WTC11 (cell line): ENCODE measurements at regions not wholly inside any gene's neighbourhood (a gene's known extent, or its start where the extent isn't known, plus 50 kb on each side); places are given as distances from the start of the nearest gene placed in this dataset.

ENCODE experiments used
- ATAC-seq: fragments of 200-7000 bp; cut with Tn5 transposase; 2 replicates; pipeline ENCODE4 v1.10.0; 2021; ENCODE audit warnings: mild to moderate bottlenecking, moderate library complexity
- CTCF ChIA-PET: fragments of 300-600 bp; sonication (Branson Sonifier 250); formaldehyde crosslinking; loops from one replicate; lab custom pipeline; 2021; ENCODE audit warnings: antibody characterized with exemption; lab: Charles Lee
- POLR2A ChIA-PET: fragments of 350-600 bp; sonication (Branson Sonifier 250); formaldehyde crosslinking; loops from one replicate; lab custom pipeline; 2021; ENCODE audit warnings: antibody characterized with exemption; lab: Charles Lee
- DNase-seq: peaks from one replicate; pipeline ENCODE4 v3.0.0; 2021; ENCODE audit warnings: low spot score
- H3K27ac Mint-ChIP-seq: 2 replicates; pipeline ENCODE4 v1.8.0; 2021; ENCODE audit warnings: mixed read lengths
- H3K27me3 Mint-ChIP-seq: 2 replicates; pipeline ENCODE4 v1.8.0; 2021; ENCODE audit warnings: low read depth, mild to moderate bottlenecking, moderate library complexity, mixed read lengths
- H3K36me3 Mint-ChIP-seq: 2 replicates; pipeline ENCODE4 v1.8.0; 2021; ENCODE audit warnings: mixed read lengths
- H3K4me1 Mint-ChIP-seq: 2 replicates; pipeline ENCODE4 v1.8.0; 2022; ENCODE audit warnings: mixed read lengths
- H3K4me3 Mint-ChIP-seq: 2 replicates; pipeline ENCODE4 v1.8.0; 2021; ENCODE audit warnings: mild to moderate bottlenecking, moderate library complexity, mixed read lengths
- H3K9me3 Mint-ChIP-seq: 2 replicates; pipeline ENCODE4 v1.8.0; 2021; ENCODE audit warnings: mixed read lengths
- CREB1 ChIP-seq: sonication (generic); formaldehyde crosslinking; IDR thresholded peaks from 2 replicates; pipeline ENCODE4 v1.8.0; 2023; ENCODE audit warnings: mild to moderate bottlenecking, missing genetic modification reagents
- CTCF ChIP-seq: fragments of 200-600 bp; IDR thresholded peaks from 2 replicates; pipeline ENCODE4 v1.8.0; 2022; ENCODE audit warnings: antibody characterized with exemption
- E2F4 ChIP-seq: sonication (generic); formaldehyde crosslinking; IDR thresholded peaks from 2 replicates; pipeline ENCODE4 v1.8.1; 2022; ENCODE audit warnings: low read depth, mild to moderate bottlenecking, moderate library complexity, missing genetic modification reagents, borderline replicate concordance
- E2F5 ChIP-seq: sonication (generic); formaldehyde crosslinking; IDR thresholded peaks from 2 replicates; pipeline ENCODE4 v1.8.1; 2022; ENCODE audit warnings: mild to moderate bottlenecking, moderate library complexity, missing genetic modification reagents
- GABPB1 ChIP-seq: sonication (generic); formaldehyde crosslinking; IDR thresholded peaks from 2 replicates; pipeline ENCODE4 v1.8.1; 2023; ENCODE audit warnings: mild to moderate bottlenecking, missing genetic modification reagents
- GTF2I ChIP-seq: fragments of 250-450 bp; sonication (Bioruptor Pico); conservative IDR thresholded peaks from 2 replicates; pipeline ENCODE4 v1.4.0; 2021; ENCODE audit warnings: mild to moderate bottlenecking
- HMGA2 ChIP-seq: fragments of 250-450 bp; sonication (Bioruptor Pico); IDR thresholded peaks from 2 replicates; pipeline ENCODE4 v1.4.0; 2021; ENCODE audit warnings: mild to moderate bottlenecking, moderate library complexity
- MAX ChIP-seq: sonication (generic); formaldehyde crosslinking; IDR thresholded peaks from 2 replicates; pipeline ENCODE4 v1.8.0; 2022; ENCODE audit warnings: mild to moderate bottlenecking, missing genetic modification reagents
- NR1H2 ChIP-seq: sonication (generic); formaldehyde crosslinking; IDR thresholded peaks from 2 replicates; pipeline ENCODE4 v1.9.0; 2021; ENCODE audit warnings: mild to moderate bottlenecking, moderate library complexity, missing genetic modification reagents
- NR2C2 ChIP-seq: sonication (generic); formaldehyde crosslinking; IDR thresholded peaks from 2 replicates; pipeline ENCODE4 v1.8.0; 2022; ENCODE audit warnings: mild to moderate bottlenecking, missing genetic modification reagents
- NR3C1 ChIP-seq: sonication (generic); formaldehyde crosslinking; conservative IDR thresholded peaks from 2 replicates; pipeline ENCODE4 v1.8.1; 2023; ENCODE audit warnings: low read depth, mild to moderate bottlenecking, missing genetic modification reagents
- RELA ChIP-seq: sonication (generic); formaldehyde crosslinking; IDR thresholded peaks from 2 replicates; pipeline ENCODE4 v1.8.1; 2022; ENCODE audit warnings: missing genetic modification reagents, mild to moderate bottlenecking, borderline replicate concordance
- STAT6 ChIP-seq: sonication (generic); formaldehyde crosslinking; conservative IDR thresholded peaks from 2 replicates; pipeline ENCODE4 v1.8.1; 2023; ENCODE audit warnings: mild to moderate bottlenecking, low read depth, missing genetic modification reagents, moderate library complexity
- ZNF121 ChIP-seq: sonication (generic); formaldehyde crosslinking; IDR thresholded peaks from 2 replicates; pipeline ENCODE4 v1.8.0; 2023; ENCODE audit warnings: missing genetic modification reagents
- ZNF138 ChIP-seq: sonication (generic); formaldehyde crosslinking; conservative IDR thresholded peaks from 2 replicates; pipeline ENCODE4 v1.8.1; 2022; ENCODE audit warnings: mild to moderate bottlenecking, moderate library complexity, missing genetic modification reagents
- ZNF281 ChIP-seq: sonication (generic); formaldehyde crosslinking; IDR thresholded peaks from 2 replicates; pipeline ENCODE4 v1.8.0; 2023; ENCODE audit warnings: mild to moderate bottlenecking, missing genetic modification reagents
- ZNF317 ChIP-seq: sonication (generic); formaldehyde crosslinking; IDR thresholded peaks from 2 replicates; pipeline ENCODE4 v1.8.1; 2023; ENCODE audit warnings: low read depth, mild to moderate bottlenecking, moderate library complexity, missing genetic modification reagents, borderline replicate concordance
- ZNF416 ChIP-seq: fragments of 250-450 bp; sonication (Bioruptor Pico); IDR thresholded peaks from 2 replicates; pipeline ENCODE4 v1.9.0; 2021; ENCODE audit warnings: mild to moderate bottlenecking, inconsistent platforms

GRCh38 chr5:93886098-93886806 is 144.9 kb upstream of the POU5F2 start:
- no peaks in the 10 kb centered on the region for H3K9me3 Mint-ChIP-seq
- TF ChIP-seq E2F5 (CRISPR knock-in tag) (no peak), HMGA2 (CRISPR knock-in tag) (no peak), MAX (CRISPR knock-in tag) (no peak)
- TF ChIP-seq, all 79 proteins: peak for 0
- CTCF ChIA-PET = interaction anchor here (0.9 to 1.0 kb wide), 2 partner anchors 13 to 85 kb away, joined by 3 read pairs; no protein-coding TSS in a partner anchor
- ATAC-seq (no peak), DNase-seq (no peak)
- POLR2A ChIA-PET = no interaction called here
- Mint-ChIP-seq H3K4me1 (peaks cover 4% of the 10 kb centered on the region), H3K27me3 (no peaks in the 10 kb centered on the region), H3K4me3 (no peak overlapping the region), H3K27ac (no peak overlapping the region), H3K36me3 (no peaks in the 10 kb centered on the region)

GRCh38 chr5:93884254-93884653 is 142.9 kb upstream of the POU5F2 start:
- Mint-ChIP-seq H3K9me3 (no peaks in the 10 kb centered on the region), H3K36me3 (no peaks in the 10 kb centered on the region), H3K4me3 (no peak overlapping the region)
- no peak for ATAC-seq
- CTCF ChIA-PET = no interaction called here
- no peak for DNase-seq
- no peak for TF ChIP-seq NR2C2 (CRISPR knock-in tag)
- TF ChIP-seq E2F4 (CRISPR knock-in tag) = no peak
- no peak for TF ChIP-seq CREB1
- TF ChIP-seq GABPB1 = no peak
- no peak for TF ChIP-seq ZNF281 (CRISPR knock-in tag)
- no peak for TF ChIP-seq RELA (CRISPR knock-in tag)
- TF ChIP-seq, all 79 proteins: peak for 0
- Mint-ChIP-seq H3K4me1 (peaks cover 4% of the 10 kb centered on the region), H3K27ac (no peak overlapping the region), H3K27me3 (no peaks in the 10 kb centered on the region)
- POLR2A ChIA-PET = no interaction called here

- ATAC-seq = no peak
- TF ChIP-seq ZNF138 (CRISPR knock-in tag) = no peak
- TF ChIP-seq ZNF121 (CRISPR knock-in tag) = no peak
- TF ChIP-seq NR1H2 = no peak
- no peak for TF ChIP-seq CTCF
- TF ChIP-seq GTF2I = no peak
- no peak for TF ChIP-seq MAX (CRISPR knock-in tag)
- TF ChIP-seq E2F5 (CRISPR knock-in tag) = no peak
- TF ChIP-seq CREB1 = no peak
- TF ChIP-seq ZNF416 (CRISPR knock-in tag) = no peak
- TF ChIP-seq NR3C1 (CRISPR knock-in tag) = no peak
- no peak for TF ChIP-seq STAT6 (CRISPR knock-in tag)
- no peak for TF ChIP-seq ZNF317 (CRISPR knock-in tag)
Measured at GRCh38 chr5:93883459-93883858, 142.1 kb upstream of the POU5F2 start.

More at GRCh38 chr5:93883459-93883858, 142.1 kb upstream of the POU5F2 start:
- CTCF ChIA-PET = interaction anchor here (1.2 kb wide), 1 partner anchor 11 kb away, joined by 7 read pairs; no protein-coding TSS in a partner anchor
- Mint-ChIP-seq H3K4me1 (peaks cover 4% of the 10 kb centered on the region), H3K9me3 (no peaks in the 10 kb centered on the region), H3K27me3 (no peaks in the 10 kb centered on the region), H3K27ac (no peak overlapping the region), H3K4me3 (no peak overlapping the region), H3K36me3 (no peaks in the 10 kb centered on the region)
- DNase-seq = no peak
- POLR2A ChIA-PET = no interaction called here
